Gastroesophageal sphincter (tissue), 4 donors: ENCODE measurements at regions not wholly inside any gene's neighbourhood (a gene's known extent, or its start where the extent isn't known, plus 50 kb on each side); places are given as distances from the start of the nearest gene placed in this dataset.
"Not testable (repeated sequence)": the region's sequence is repeated elsewhere in the genome, so short reads cannot be mapped to it uniquely, and the experiment has no call there.

Experiments
- ATAC-seq: fragments of 150-250 bp; one replicate; pipeline ENCODE4 v1.9.1; 2016; ENCODE audit warnings: mild to moderate bottlenecking, moderate library complexity
- H3K27ac ChIP-seq, 4 donors: fragments of 200-600 bp; sonication (generic) in 3 of 4; 1 replicate in 3 of 4; 2 replicates in 1 of 4; pipeline ENCODE4 v1.5.1; 2016 to 2019
- H3K27me3 ChIP-seq: fragments of 200-600 bp; sonication (generic); one replicate; pipeline ENCODE4 v1.5.1; 2019
- H3K36me3 ChIP-seq, 2 donors: fragments of 200-600 bp; sonication (generic); one replicate each; pipeline ENCODE4 v1.5.1; 2019; ENCODE audit warnings: control low read depth in 1 of 2
- H3K4me1 ChIP-seq, 3 donors: fragments of 200-600 bp; sonication (generic); 1 replicate in 2 of 3; 2 replicates in 1 of 3; pipeline ENCODE4 v1.5.1; 2016 to 2019; ENCODE audit warnings: control low read depth in 2 of 3
- H3K4me3 ChIP-seq, 2 donors: fragments of 200-600 bp; sonication (generic); one replicate each; pipeline ENCODE4 v1.5.1; 2019; ENCODE audit warnings: mild to moderate bottlenecking in 1 of 2, moderate library complexity in 1 of 2
- H3K9me3 ChIP-seq, 3 donors: fragments of 200-600 bp; sonication (generic); one replicate each; pipeline ENCODE4 v1.5.1; 2017 to 2019; ENCODE audit warnings: control low read depth in 2 of 3
- CTCF ChIP-seq, 4 experiments: fragments of 200-600 bp in 2 of 4; fragments of 450-650 bp in 2 of 4; sonication (generic) in 1 of 4; IDR thresholded peaks; one replicate each; pipeline ENCODE4 v1.5.1; 2017 to 2019; ENCODE audit warnings: antibody characterized with exemption in 4 of 4, mild to moderate bottlenecking in 2 of 4, moderate library complexity in 2 of 4
- EP300 ChIP-seq: sonication (generic); formaldehyde crosslinking; IDR thresholded peaks from one replicate; pipeline ENCODE4 v1.6.1; 2017; ENCODE audit warnings: antibody characterized with exemption, mild to moderate bottlenecking
- POLR2A ChIP-seq, 2 donors: fragments of 450-650 bp; IDR thresholded peaks; one replicate each; pipeline ENCODE4 v1.6.1; 2017; ENCODE audit warnings: antibody characterized with exemption in 2 of 2, mild to moderate bottlenecking in 2 of 2, moderate library complexity in 1 of 2
- POLR2AphosphoS5 ChIP-seq: sonication (generic); formaldehyde crosslinking; IDR thresholded peaks from one replicate; pipeline ENCODE4 v1.6.1; 2017; ENCODE audit warnings: antibody characterized with exemption
- WGBS, 2 donors: methylation state at CpG; one replicate each; pipeline ENCODE4 v1.1.5; 2018; ENCODE audit warnings: low coverage in 1 of 2; 5-methylcytosine and 5-hydroxymethylcytosine counted together

GRCh38 chr2:82333697-82334096, 2029.1 kb upstream of the LRRTM1 start:
- no peaks in the 10 kb centered on the region for H3K9me3 ChIP-seq
- no peaks in the 10 kb centered on the region for H3K27me3 ChIP-seq
- TF ChIP-seq EP300 = no peak
- TF ChIP-seq POLR2AphosphoS5 = no peak
- TF ChIP-seq CTCF (IDR thresholded peaks at IDR 0.05) = no peak
- TF ChIP-seq POLR2A (IDR thresholded peaks at IDR 0.05) = no peak
- H3K27ac ChIP-seq = no peak overlapping the region
- no peak overlapping the region for H3K4me3 ChIP-seq
- no peak for ATAC-seq
- no peaks in the 10 kb centered on the region for H3K4me1 ChIP-seq
- 100% methylated on average over 1 to 2 of the region's 9 CpGs for WGBS, 2 donors
- no peaks in the 10 kb centered on the region for H3K36me3 ChIP-seq

GRCh38 chr2:82330155-82330554, 2025.6 kb upstream of the LRRTM1 start:
- H3K9me3 ChIP-seq = no peaks in the 10 kb centered on the region
- H3K27ac ChIP-seq = no peak overlapping the region
- H3K27me3 ChIP-seq = no peaks in the 10 kb centered on the region
- H3K4me1 ChIP-seq = no peaks in the 10 kb centered on the region
- TF ChIP-seq POLR2AphosphoS5 = no peak
- no peak for TF ChIP-seq CTCF (IDR thresholded peaks at IDR 0.05)
- no peak for TF ChIP-seq POLR2A (IDR thresholded peaks at IDR 0.05)
- no peak for TF ChIP-seq EP300
- no peak for ATAC-seq
- H3K4me3 ChIP-seq = no peak overlapping the region
- 93% methylated on average over 2 of the region's 2 CpGs for WGBS, 2 donors
- H3K36me3 ChIP-seq = no peaks in the 10 kb centered on the region

GRCh38 chr2:82326180-82326767, 2021.7 kb upstream of the LRRTM1 start:
- not testable (repeated sequence) for H3K4me1 ChIP-seq, H3K27me3 ChIP-seq, ATAC-seq, H3K4me3 ChIP-seq, H3K36me3 ChIP-seq, H3K27ac ChIP-seq, H3K9me3 ChIP-seq
- 80 to 100% methylated on average over 1 to 4 of the region's 42 CpGs for WGBS, 2 donors

- Histone ChIP-seq H3K9me3 (no peaks in the 10 kb centered on the region), H3K4me3 (no peak overlapping the region), H3K27me3 (no peaks in the 10 kb centered on the region), H3K27ac (no peak overlapping the region), H3K4me1 (peaks cover 0 to 12% (median 0%) of the 10 kb centered on the region in 3 donors), H3K36me3 (no peaks in the 10 kb centered on the region)
- no peak for ATAC-seq
- 38 to 55% methylated on average over 2 to 3 of the region's 3 CpGs for WGBS, 2 donors
- no peak for TF ChIP-seq CTCF (IDR thresholded peaks at IDR 0.05)
- no peak for TF ChIP-seq POLR2AphosphoS5
- no peak for TF ChIP-seq POLR2A (IDR thresholded peaks at IDR 0.05)
- TF ChIP-seq EP300 = no peak
Measured at GRCh38 chr2:82320296-82320695, 2015.7 kb upstream of the LRRTM1 start.

- H3K36me3 ChIP-seq = no peaks in the 10 kb centered on the region
- H3K4me3 ChIP-seq = no peak overlapping the region
- no peaks in the 10 kb centered on the region for H3K27me3 ChIP-seq
- TF ChIP-seq EP300 (no peak), CTCF (IDR thresholded peaks at IDR 0.05) (no peak), POLR2A (IDR thresholded peaks at IDR 0.05) (no peak), POLR2AphosphoS5 (no peak)
- no peak for ATAC-seq
- 14 to 18% methylated on average over 4 of the region's 4 CpGs for WGBS, 2 donors
- no peak overlapping the region for H3K27ac ChIP-seq
- H3K4me1 ChIP-seq = peaks cover 0 to 12% (median 0%) of the 10 kb centered on the region in 3 donors
- H3K9me3 ChIP-seq = no peaks in the 10 kb centered on the region
Measured at GRCh38 chr2:82317012-82317411, 2012.5 kb upstream of the LRRTM1 start.
